ENCODE measurements at regions not wholly inside any gene's neighbourhood (a gene's known extent, or its start where the extent isn't known, plus 50 kb on each side); places are given as distances from the start of the nearest gene placed in this dataset.

- Histone ChIP-seq H3K36me3 (ENCODE audit: insufficient read depth, low read length) (no peaks in the 10 kb centered on the region), H3K9me2 (ENCODE audit: insufficient read depth, low read length) (no peaks in the 10 kb centered on the region), H2AFZ (ENCODE audit: low read depth, low read length) (no peak overlapping the region), H3K27ac (ENCODE audit: low read length) (peak overlapping the region; percentile 46), H3K9me3 (ENCODE audit: low read length) (no peaks in the 10 kb centered on the region), H3K79me2 (replicated peaks; ENCODE audit: insufficient read depth, low read length) (no peaks in the 10 kb centered on the region), H3K9ac (ENCODE audit: low read length) (no peak overlapping the region), H3K27me3 (ENCODE audit: insufficient read depth, low read depth, low read length) (no peaks in the 10 kb centered on the region), H3K4me3 (ENCODE audit: low read length) (peak overlapping the region; percentile 38), H3F3A (ENCODE audit: insufficient read depth, low read length, poor library complexity, severe bottlenecking) (no peaks in the 10 kb centered on the region), H4K20me1 (ENCODE audit: insufficient read depth) (no peaks in the 10 kb centered on the region), H3K4me2 (ENCODE audit: low read length) (no peak overlapping the region)
- TF ChIP-seq SMC3 (conservative IDR thresholded peaks at IDR 0.05; ENCODE audit: poor library complexity) = no peak
- no peak for TF ChIP-seq EZH2 (IDR thresholded peaks at IDR 0.05; ENCODE audit: borderline replicate concordance, insufficient read depth, low read length, poor library complexity, severe bottlenecking)
- TF ChIP-seq RAD21 (conservative IDR thresholded peaks at IDR 0.05) = no peak
- TF ChIP-seq REST (IDR thresholded peaks at IDR 0.05; ENCODE audit: borderline replicate concordance) = no peak
- no peak for TF ChIP-seq CTCF (IDR thresholded peaks at IDR 0.05; ENCODE audit: poor library complexity, severe bottlenecking)
- TF ChIP-seq TAF1 (IDR thresholded peaks at IDR 0.05; ENCODE audit: low read depth) = no peak
- TF ChIP-seq EP300 (conservative IDR thresholded peaks at IDR 0.05; ENCODE audit: poor library complexity, severe bottlenecking) = no peak
- no peak for TF ChIP-seq POLR2AphosphoS5 (IDR thresholded peaks at IDR 0.05)
- TF ChIP-seq MXI1 (conservative IDR thresholded peaks at IDR 0.05; ENCODE audit: poor library complexity, severe bottlenecking) = no peak
These were observed 88.0 kb upstream of the PLXNA2 start for GRCh38 chr1:208332036-208332773.

- Histone ChIP-seq H3K79me2 (replicated peaks; ENCODE audit: insufficient read depth, low read length) (no peaks in the 10 kb centered on the region), H3K27ac (ENCODE audit: low read length) (peak overlapping the region; percentile 46), H3K9me2 (ENCODE audit: insufficient read depth, low read length) (no peaks in the 10 kb centered on the region), H3F3A (ENCODE audit: insufficient read depth, low read length, poor library complexity, severe bottlenecking) (no peaks in the 10 kb centered on the region), H3K9me3 (ENCODE audit: low read length) (no peaks in the 10 kb centered on the region), H3K9ac (ENCODE audit: low read length) (no peak overlapping the region), H4K20me1 (ENCODE audit: insufficient read depth) (no peaks in the 10 kb centered on the region), H3K4me3 (ENCODE audit: low read length) (peak overlapping the region; percentile 38), H3K27me3 (ENCODE audit: insufficient read depth, low read depth, low read length) (no peaks in the 10 kb centered on the region), H3K36me3 (ENCODE audit: insufficient read depth, low read length) (no peaks in the 10 kb centered on the region), H3K4me2 (ENCODE audit: low read length) (no peak overlapping the region), H2AFZ (ENCODE audit: low read depth, low read length) (no peak overlapping the region)
- TF ChIP-seq REST (IDR thresholded peaks at IDR 0.05; ENCODE audit: borderline replicate concordance) (no peak), EZH2 (IDR thresholded peaks at IDR 0.05; ENCODE audit: borderline replicate concordance, insufficient read depth, low read length, poor library complexity, severe bottlenecking) (no peak), SMC3 (conservative IDR thresholded peaks at IDR 0.05; ENCODE audit: poor library complexity) (no peak), CTCF (IDR thresholded peaks at IDR 0.05; ENCODE audit: poor library complexity, severe bottlenecking) (no peak), MXI1 (conservative IDR thresholded peaks at IDR 0.05; ENCODE audit: poor library complexity, severe bottlenecking) (no peak), EP300 (conservative IDR thresholded peaks at IDR 0.05; ENCODE audit: poor library complexity, severe bottlenecking) (no peak), RAD21 (conservative IDR thresholded peaks at IDR 0.05) (no peak), POLR2AphosphoS5 (IDR thresholded peaks at IDR 0.05) (no peak), TAF1 (IDR thresholded peaks at IDR 0.05; ENCODE audit: low read depth) (no peak)
These were observed 88.6 kb upstream of the PLXNA2 start for GRCh38 chr1:208332774-208333126.
